ENCODE measurements at regions not wholly inside any gene's neighbourhood (a gene's known extent, or its start where the extent isn't known, plus 50 kb on each side); places are given as distances from the start of the nearest gene placed in this dataset.

DNA sequence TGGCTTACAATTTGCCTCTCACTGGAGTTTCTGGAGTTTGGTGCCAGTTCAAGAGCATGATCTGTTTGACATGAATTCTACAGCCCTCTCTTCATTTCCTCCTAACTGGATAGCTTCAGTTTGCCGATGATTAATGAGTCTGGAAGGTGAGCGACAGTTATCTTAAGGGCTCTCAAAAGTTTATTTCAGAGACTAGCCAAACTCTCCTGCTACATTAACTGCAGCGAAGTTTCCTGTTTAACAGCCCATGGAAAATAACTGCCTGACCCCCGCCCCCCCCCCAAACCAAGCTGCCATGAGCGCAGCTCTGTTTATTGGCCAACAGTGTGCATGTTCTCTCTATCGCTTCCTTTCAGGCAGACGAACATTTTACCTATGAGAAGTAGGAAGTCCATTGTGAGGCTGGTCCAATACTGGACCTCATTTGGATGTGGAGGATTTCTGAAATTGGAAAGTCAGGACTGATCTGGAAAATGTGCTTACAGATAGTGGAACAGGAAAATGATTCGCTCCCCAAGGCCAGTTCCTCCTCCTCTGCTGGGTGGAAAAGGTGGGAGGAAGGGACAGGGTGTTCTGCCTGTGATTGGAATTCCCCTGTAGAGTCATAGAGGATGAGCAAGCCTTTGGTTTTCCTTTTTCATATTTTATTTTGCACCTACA is 522.2 kb upstream of the JAG1 start:
- no peak overlapping the region for H3K4me3 Mint-ChIP-seq

DNA sequence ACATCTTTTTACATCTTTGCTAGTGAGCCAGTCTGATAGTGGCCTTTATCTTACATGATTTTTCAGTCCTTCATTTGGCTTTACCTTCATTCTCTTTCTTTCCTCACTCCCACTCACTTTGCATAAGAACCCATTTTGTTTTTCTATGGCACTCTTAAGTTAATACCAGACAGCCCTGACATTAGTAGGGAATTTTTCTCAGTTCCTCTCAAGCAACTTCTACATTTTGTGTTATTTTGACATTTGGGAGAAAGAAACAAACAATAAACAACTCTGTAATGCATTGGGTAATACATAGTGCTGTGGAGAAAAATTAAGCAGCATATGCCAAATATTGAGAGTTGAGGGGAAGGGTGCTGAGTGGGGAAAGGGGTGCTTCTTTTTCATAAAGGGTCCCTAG is 524.1 kb upstream of the JAG1 start:
- H3K4me1 Mint-ChIP-seq: peaks cover 5% of the 10 kb centered on the region
- H3K27me3 Mint-ChIP-seq (ENCODE audit: insufficient read depth, low read depth): peaks cover 3% of the 10 kb centered on the region
- no peaks in the 10 kb centered on the region for H3K9me3 ChIP-seq (ENCODE audit: low read depth)
- no peak overlapping the region for H3K4me2 ChIP-seq
- H3K4me1 ChIP-seq: no peaks in the 10 kb centered on the region
- H3K9ac ChIP-seq: no peak overlapping the region
- H3K9me3 Mint-ChIP-seq: no peaks in the 10 kb centered on the region
- no peak overlapping the region for H3K4me3 ChIP-seq
- no peaks in the 10 kb centered on the region for H3K36me3 ChIP-seq
- no peaks in the 10 kb centered on the region for H3K36me3 Mint-ChIP-seq
- no peaks in the 10 kb centered on the region for H3K79me2 ChIP-seq (ENCODE audit: low read depth)
- H4K20me1 ChIP-seq (ENCODE audit: low read depth): no peaks in the 10 kb centered on the region
- no peak overlapping the region for H3K4me3 Mint-ChIP-seq
- TF ChIP-seq, protein P1, sequence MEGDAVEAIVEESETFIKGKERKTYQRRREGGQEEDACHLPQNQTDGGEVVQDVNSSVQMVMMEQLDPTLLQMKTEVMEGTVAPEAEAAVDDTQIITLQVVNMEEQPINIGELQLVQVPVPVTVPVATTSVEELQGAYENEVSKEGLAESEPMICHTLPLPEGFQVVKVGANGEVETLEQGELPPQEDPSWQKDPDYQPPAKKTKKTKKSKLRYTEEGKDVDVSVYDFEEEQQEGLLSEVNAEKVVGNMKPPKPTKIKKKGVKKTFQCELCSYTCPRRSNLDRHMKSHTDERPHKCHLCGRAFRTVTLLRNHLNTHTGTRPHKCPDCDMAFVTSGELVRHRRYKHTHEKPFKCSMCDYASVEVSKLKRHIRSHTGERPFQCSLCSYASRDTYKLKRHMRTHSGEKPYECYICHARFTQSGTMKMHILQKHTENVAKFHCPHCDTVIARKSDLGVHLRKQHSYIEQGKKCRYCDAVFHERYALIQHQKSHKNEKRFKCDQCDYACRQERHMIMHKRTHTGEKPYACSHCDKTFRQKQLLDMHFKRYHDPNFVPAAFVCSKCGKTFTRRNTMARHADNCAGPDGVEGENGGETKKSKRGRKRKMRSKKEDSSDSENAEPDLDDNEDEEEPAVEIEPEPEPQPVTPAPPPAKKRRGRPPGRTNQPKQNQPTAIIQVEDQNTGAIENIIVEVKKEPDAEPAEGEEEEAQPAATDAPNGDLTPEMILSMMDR (IDR thresholded peaks at IDR 0.05): no peak
- TF ChIP-seq EZH2phosphoT487 (IDR thresholded peaks at IDR 0.05): no peak
- TF ChIP-seq EZH2 (IDR thresholded peaks at IDR 0.05): no peak
- H3K27me3 ChIP-seq: no peaks in the 10 kb centered on the region
- H2AFZ ChIP-seq (replicated peaks): no peak overlapping the region
- no peaks in the 10 kb centered on the region for H3F3A ChIP-seq (ENCODE audit: low read depth)
- no peak overlapping the region for H3K27ac ChIP-seq
- H3K27ac Mint-ChIP-seq: no peak overlapping the region
- DNase-seq (ENCODE audit: low spot score): no peak

More for the DNA sequence above, 522.2 kb upstream of the JAG1 start:
- Histone ChIP-seq H3K79me2 (ENCODE audit: low read depth) (no peaks in the 10 kb centered on the region), H3K4me2 (no peak overlapping the region), H2AFZ (replicated peaks) (no peak overlapping the region), H3K27ac (no peak overlapping the region), H3K27me3 (no peaks in the 10 kb centered on the region), H3F3A (ENCODE audit: low read depth) (no peaks in the 10 kb centered on the region), H3K4me3 (no peak overlapping the region), H3K36me3 (no peaks in the 10 kb centered on the region), H3K9ac (no peak overlapping the region), H3K4me1 (no peaks in the 10 kb centered on the region), H3K9me3 (ENCODE audit: low read depth) (no peaks in the 10 kb centered on the region), H4K20me1 (ENCODE audit: low read depth) (no peaks in the 10 kb centered on the region)
- no peak for TF ChIP-seq EZH2 (IDR thresholded peaks at IDR 0.05)
- no peak for TF ChIP-seq EZH2phosphoT487 (IDR thresholded peaks at IDR 0.05)
- TF ChIP-seq, protein P1 (IDR thresholded peaks at IDR 0.05): no peak
- H3K27ac Mint-ChIP-seq: no peak overlapping the region
- H3K9me3 Mint-ChIP-seq: no peaks in the 10 kb centered on the region
- no peaks in the 10 kb centered on the region for H3K36me3 Mint-ChIP-seq
- no peak for DNase-seq (ENCODE audit: low spot score)
- peaks cover 5% of the 10 kb centered on the region for H3K4me1 Mint-ChIP-seq
- H3K27me3 Mint-ChIP-seq (ENCODE audit: insufficient read depth, low read depth): peaks cover 3% of the 10 kb centered on the region

DNA sequence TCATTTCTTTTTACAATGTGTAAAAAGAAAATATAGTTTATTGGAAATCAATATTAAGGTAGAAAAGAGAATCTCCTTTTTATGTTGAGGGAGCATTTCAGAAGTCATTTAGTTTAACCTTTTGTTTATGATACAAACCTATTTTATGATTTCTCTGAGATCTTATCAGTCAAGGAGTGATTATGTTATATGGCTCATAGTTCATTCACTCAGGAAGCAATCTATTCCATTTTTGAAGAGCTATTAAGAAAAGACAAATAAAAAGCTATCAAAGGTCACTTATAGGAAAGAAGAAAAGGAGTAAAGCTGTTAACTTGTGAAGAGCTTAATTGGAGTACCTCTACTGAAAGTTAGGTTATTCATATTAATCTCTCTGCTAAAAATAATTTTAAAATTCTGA is 526.6 kb upstream of the JAG1 start:
- H3K9me3 ChIP-seq (ENCODE audit: low read depth): no peaks in the 10 kb centered on the region
- Mint-ChIP-seq H3K4me1 (peaks cover 7% of the 10 kb centered on the region), H3K27ac (no peak overlapping the region), H3K27me3 (ENCODE audit: insufficient read depth, low read depth) (no peaks in the 10 kb centered on the region), H3K9me3 (no peaks in the 10 kb centered on the region), H3K36me3 (no peaks in the 10 kb centered on the region), H3K4me3 (no peak overlapping the region)
- no peak overlapping the region for H3K4me2 ChIP-seq
- H3K9ac ChIP-seq: no peak overlapping the region
- no peaks in the 10 kb centered on the region for H3K36me3 ChIP-seq
- no peak for DNase-seq (ENCODE audit: low spot score)
- H3K4me3 ChIP-seq: no peak overlapping the region
- no peaks in the 10 kb centered on the region for H3K4me1 ChIP-seq
- TF ChIP-seq, protein P1 (IDR thresholded peaks at IDR 0.05): no peak
- no peak for TF ChIP-seq EZH2 (IDR thresholded peaks at IDR 0.05)
- TF ChIP-seq EZH2phosphoT487 (IDR thresholded peaks at IDR 0.05): no peak
- H3K79me2 ChIP-seq (ENCODE audit: low read depth): no peaks in the 10 kb centered on the region
- H3K27ac ChIP-seq: no peak overlapping the region
- H2AFZ ChIP-seq (replicated peaks): no peak overlapping the region
- no peaks in the 10 kb centered on the region for H4K20me1 ChIP-seq (ENCODE audit: low read depth)
- no peaks in the 10 kb centered on the region for H3F3A ChIP-seq (ENCODE audit: low read depth)
- H3K27me3 ChIP-seq: no peaks in the 10 kb centered on the region
